ENCODE measurements at regions not wholly inside any gene's neighbourhood (a gene's known extent, or its start where the extent isn't known, plus 50 kb on each side); places are given as distances from the start of the nearest gene placed in this dataset.
"Not testable (repeated sequence)": the region's sequence is repeated elsewhere in the genome, so short reads cannot be mapped to it uniquely, and the experiment has no call there.

- not testable (repeated sequence) for DNase-seq (ENCODE audit: low read depth, low spot score)
These were observed 130.2 kb upstream of the PRKX start for GRCh38 chrX:3843522-3844145.

GRCh38 chrX:3842822-3843521, 129.5 kb upstream of the PRKX start:
- not testable (repeated sequence) for DNase-seq (ENCODE audit: low read depth, low spot score)

DNA sequence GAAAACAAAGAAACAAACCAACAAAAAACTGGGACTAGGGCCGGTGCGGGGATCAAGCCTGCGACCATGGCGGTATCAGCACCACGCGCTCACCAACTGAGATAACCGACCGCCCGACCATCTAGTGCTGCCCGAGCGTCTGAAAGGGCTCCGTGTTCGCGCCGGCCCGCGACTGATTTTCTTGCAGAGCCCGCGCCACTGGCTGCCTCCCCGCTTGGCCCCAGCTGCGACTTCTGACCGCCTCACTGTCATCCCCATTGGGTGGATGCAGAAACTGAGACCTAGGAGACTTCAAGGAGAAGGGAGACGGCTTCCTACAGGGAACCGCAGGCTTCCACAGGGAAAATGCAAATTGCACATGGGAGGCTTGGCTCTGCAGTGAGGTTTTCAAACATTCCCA, 125.3 kb upstream of the PRKX start:
- DNase-seq (ENCODE audit: low read depth, low spot score): not testable (repeated sequence)

- DNase-seq (ENCODE audit: low read depth, low spot score): not testable (repeated sequence)
These were observed 124.7 kb upstream of the PRKX start for GRCh38 chrX:3837958-3838643.

DNA sequence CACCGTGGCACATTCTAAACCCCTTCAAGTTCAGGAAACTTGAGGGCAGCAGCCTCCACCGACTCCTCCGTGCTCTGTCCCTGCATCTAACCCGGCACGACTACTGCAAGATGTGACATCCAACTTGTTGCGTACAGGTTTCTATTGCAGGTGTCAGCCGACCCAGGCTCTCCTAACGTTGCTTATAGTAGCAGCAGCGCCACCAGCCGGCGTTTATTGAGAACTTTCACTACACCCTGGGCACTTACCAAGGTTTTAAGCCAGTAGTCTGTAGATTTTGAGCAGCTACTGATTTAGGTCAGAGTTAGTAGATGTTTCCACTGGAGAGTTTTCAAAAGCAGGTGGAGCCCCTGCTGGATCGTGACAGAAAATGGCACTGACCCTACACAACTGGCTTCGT, 123.8 kb upstream of the PRKX start:
- DNase-seq (ENCODE audit: low read depth, low spot score): not testable (repeated sequence)

- not testable (repeated sequence) for DNase-seq (ENCODE audit: low read depth, low spot score)
These were observed 120.5 kb upstream of the PRKX start for GRCh38 chrX:3833761-3834542.

DNA sequence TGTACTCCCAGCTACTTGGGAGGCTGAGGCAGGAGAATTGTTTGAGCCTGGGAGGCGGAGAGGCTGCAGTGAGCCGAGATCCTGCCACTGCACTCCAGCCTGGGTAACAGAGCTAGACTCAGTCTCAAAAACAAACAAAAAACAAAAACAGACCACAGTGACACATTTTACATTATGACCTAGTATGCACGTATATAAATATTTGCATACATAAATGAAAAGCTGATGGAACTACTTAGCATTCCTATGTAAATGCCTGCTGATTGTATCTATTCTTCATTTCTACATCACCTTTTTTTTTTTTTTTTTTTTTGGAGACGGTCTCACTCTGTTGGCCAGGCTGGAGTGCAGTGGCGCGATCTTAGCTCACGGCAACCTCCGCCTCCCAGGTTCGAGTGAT, 116.6 kb upstream of the PRKX start:
- DNase-seq (ENCODE audit: low read depth, low spot score): not testable (repeated sequence)

- not testable (repeated sequence) for DNase-seq (ENCODE audit: low read depth, low spot score)
These were observed 115.6 kb upstream of the PRKX start for GRCh38 chrX:3829041-3829531.

DNA sequence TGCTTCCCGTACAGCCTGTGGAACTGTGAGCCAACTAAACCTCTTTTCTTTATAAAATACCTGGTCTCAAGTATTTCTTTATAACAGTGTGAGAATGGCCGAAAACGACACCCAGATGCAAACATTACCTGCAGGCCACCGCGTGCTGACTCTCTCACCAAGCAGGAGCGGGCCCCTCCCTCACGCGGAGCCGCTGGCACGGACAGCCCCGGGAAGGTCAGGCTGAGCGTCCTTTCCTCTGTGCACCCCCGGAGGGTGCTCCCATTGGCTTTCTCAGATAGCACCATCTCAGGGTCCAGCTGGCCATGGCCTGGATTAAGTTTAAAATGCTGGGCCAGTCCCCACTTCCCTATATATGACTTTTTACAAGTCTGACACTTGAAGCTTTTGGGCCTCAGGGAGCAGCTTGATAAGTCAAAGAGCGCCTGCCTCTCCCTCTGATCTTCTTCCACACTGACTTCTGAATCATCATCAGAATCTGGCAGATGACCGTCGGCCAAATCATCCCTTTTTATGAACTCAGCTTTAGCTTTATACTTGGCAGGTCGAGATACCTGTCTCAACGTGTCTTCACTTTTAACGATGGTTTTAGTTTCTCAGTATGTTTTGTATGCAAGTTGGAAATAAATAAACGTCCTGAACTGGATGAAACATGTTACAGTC, 115.1 kb upstream of the PRKX start:
- not testable (repeated sequence) for DNase-seq (ENCODE audit: low read depth, low spot score)

DNA sequence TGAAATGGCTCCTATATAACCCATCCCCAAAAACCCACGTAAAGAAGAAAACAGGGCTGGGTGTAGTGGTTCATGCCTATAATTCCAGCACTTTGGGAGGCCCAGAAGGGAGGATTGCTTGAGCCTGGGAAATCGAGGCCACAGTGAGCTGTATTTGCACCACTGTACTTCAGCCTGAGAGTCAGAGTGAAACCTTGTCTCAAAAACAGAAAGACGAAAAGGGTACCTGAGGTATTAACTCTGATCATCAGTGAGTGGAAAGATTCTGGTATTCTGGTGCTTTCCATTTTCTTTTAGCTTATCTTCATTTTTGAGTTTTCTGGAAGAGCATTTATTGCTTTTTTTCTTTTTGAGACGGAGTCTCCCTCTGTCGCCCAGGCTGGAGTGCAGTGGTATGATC, 110.6 kb upstream of the PRKX start:
- DNase-seq (ENCODE audit: low read depth, low spot score): not testable (repeated sequence)

DNA sequence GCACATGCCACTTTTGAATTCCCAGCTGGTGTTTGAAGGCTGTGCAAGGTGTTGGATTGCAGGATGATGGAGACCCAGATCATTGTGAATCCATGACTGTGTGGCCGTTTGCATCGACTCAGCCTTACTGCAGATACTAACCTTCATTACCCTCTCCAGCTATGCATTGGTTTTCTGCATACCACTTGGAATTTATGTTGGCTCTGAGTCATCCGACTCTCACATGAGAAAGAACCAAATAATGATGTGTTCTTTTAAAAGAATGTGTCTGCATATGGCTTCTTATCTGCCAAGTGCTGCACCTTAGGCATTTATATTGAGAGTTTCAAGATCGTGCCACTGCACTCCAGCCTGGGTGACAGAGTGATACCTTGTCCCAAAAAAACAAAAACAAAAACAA, 106.7 kb upstream of the PRKX start:
- no peak for DNase-seq (ENCODE audit: low read depth, low spot score)

DNA sequence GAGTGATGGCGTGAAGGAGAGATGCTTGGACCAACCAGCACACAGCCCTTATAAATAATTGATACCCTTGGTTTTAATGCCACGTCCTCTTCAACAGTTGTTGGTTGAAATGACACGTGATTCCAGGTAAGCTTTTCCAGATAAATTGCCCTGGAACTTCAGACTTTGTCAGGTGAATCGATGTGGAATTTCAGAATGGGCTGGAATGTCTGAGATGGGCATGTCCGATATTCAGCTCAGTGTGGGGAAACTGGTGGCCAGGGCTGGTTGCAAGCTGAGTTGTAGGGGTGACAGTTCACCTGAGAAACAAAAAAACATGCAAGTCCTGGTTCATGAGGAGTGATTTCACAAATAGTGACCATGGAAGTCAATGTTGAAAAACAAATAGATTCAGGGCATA, 104.0 kb upstream of the PRKX start:
- DNase-seq (ENCODE audit: low read depth, low spot score): not testable (repeated sequence)

GRCh38 chrX:3815896-3816664, 102.6 kb upstream of the PRKX start:
- peak; percentile 86 for DNase-seq (ENCODE audit: low read depth, low spot score)

DNA sequence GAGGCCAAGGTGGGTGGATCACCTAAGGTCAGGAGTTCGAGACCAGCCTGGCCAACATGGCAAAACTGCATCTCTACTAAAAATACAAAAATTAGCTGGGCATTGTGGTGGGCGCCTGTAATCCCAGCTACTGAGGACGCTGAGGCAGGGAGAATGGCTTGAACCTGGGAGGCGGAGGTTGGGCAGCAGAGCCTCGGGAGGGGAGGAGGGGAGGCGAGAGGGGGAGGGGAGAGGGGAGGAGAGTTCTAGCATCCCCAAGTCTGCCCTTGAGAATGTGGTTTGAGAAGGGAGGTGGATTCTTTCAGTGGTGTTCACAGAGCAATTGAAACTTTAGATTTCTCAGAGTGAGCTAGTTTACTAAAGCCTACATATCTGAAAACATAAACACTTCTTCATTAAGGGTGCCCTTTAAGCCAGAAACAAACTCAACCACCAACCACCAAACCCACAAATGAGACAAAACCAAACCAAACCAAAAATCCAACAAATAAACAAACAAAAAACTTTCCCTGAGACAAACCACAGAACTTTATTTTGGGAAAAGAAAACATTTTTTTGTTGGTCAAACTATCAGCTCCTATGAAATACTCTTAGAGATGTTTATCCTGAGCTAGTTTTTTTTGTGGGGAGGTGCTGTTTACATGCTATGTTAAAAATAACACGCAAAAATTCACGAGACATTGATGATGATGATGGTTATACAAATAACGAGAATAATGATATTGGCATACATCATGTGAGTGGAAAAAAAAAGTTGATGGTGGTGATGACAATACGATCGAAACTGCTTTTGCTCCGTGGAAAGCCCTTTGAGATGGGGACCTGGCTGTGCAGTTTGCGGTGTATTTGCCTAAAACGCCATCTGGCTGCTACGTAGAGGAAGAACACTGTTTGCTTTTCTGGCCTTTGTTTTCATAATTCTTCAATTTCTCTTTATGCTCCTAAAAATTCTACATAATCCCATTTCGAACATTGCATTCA, 98.2 kb upstream of the PRKX start:
- no peak for DNase-seq (ENCODE audit: low read depth, low spot score)

GRCh38 chrX:3807906-3808305, 94.5 kb upstream of the PRKX start:
- no peak for DNase-seq (ENCODE audit: low read depth, low spot score)

- DNase-seq (ENCODE audit: low read depth, low spot score): peak; percentile 49
These were observed 93.2 kb upstream of the PRKX start for GRCh38 chrX:3806630-3807029.

GRCh38 chrX:3803713-3804112, 90.3 kb upstream of the PRKX start:
- DNase-seq (ENCODE audit: low read depth, low spot score): no peak

GRCh38 chrX:3803305-3803704, 89.9 kb upstream of the PRKX start:
- DNase-seq (ENCODE audit: low read depth, low spot score): no peak

DNA sequence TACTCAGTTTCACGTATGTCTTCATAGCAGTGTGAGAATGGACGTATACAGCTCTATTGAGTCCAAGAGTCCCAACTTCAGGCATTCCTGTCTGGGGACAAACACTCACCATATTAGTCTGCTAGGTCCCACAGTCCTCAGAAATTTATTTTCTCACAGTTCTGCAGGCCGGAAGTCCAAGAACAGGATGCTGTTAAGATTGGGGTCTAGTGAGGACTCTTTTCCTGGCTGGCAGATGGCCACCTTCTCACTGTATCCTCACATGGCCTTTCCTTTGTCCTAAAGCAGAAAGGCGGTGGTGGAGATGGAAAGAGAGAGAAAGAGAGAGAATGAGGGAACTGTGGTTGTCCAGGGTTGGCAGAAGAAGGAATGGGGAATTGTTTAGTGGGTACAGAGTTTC, 82.0 kb upstream of the PRKX start:
- not testable (repeated sequence) for DNase-seq (ENCODE audit: low read depth, low spot score)
